ENCODE measurements at regions not wholly inside any gene's neighbourhood (a gene's known extent, or its start where the extent isn't known, plus 50 kb on each side); places are given as distances from the start of the nearest gene placed in this dataset.

GRCh38 chr14:98074111-98074510 is 1197.9 kb downstream of the BCL11B start:
- peaks cover 0 to 4% of the 10 kb centered on the region in 2 donors for H3K4me1 ChIP-seq (ENCODE audit: control insufficient read depth in 2 of 2, insufficient read depth in 1 of 2, low read depth in 1 of 2, low read length in 2 of 2)
- no peak overlapping the region for H3K9ac ChIP-seq (ENCODE audit: low read depth, low read length, poor library complexity)
- no peak overlapping the region for H3K4me2 ChIP-seq (ENCODE audit: insufficient read depth, low read length, poor library complexity, severe bottlenecking)
- no peak for DNase-seq (ENCODE audit: low spot score)
- no peak overlapping the region for H2BK120ac ChIP-seq (ENCODE audit: low read depth, low read length)
- no peak overlapping the region for H2AK5ac ChIP-seq (ENCODE audit: low read depth, low read length)
- no peak overlapping the region for H4K91ac ChIP-seq (ENCODE audit: low read depth, low read length, poor library complexity)
- H3K36me3 ChIP-seq (replicated peaks in 1 of 2; ENCODE audit: control insufficient read depth in 2 of 2, insufficient read depth in 2 of 2, low read length in 2 of 2) = no peaks in the 10 kb centered on the region
- H3K79me1 ChIP-seq (ENCODE audit: low read depth, low read length) = no peaks in the 10 kb centered on the region
- no peak overlapping the region for H3K14ac ChIP-seq (ENCODE audit: low read length)
- H3K27me3 ChIP-seq (ENCODE audit: control insufficient read depth in 3 of 3, insufficient read depth in 3 of 3, low read depth in 1 of 3, low read length in 3 of 3) = no peaks in the 10 kb centered on the region
- no CpG with 5 or more reads among the region's 5 CpGs for WGBS, 2 donors (ENCODE audit: extremely low coverage in 2 of 2, insufficient read length in 2 of 2, insufficient replicate concordance in 1 of 2)
- no peak overlapping the region for H2BK15ac ChIP-seq (ENCODE audit: low read length)
- H4K8ac ChIP-seq (ENCODE audit: low read depth, low read length) = no peak overlapping the region
- H3K23ac ChIP-seq (ENCODE audit: low read depth, low read length, poor library complexity) = no peak overlapping the region
- H2AFZ ChIP-seq (ENCODE audit: low read length) = no peak overlapping the region
- H2BK5ac ChIP-seq (ENCODE audit: low read length) = no peak overlapping the region
- H3K18ac ChIP-seq (ENCODE audit: low read length) = no peak overlapping the region
- no peak overlapping the region for H3K4ac ChIP-seq (ENCODE audit: low read length)
- H3K4me3 ChIP-seq (ENCODE audit: low read length in 2 of 2) = no peak overlapping the region
- no peaks in the 10 kb centered on the region for H3K9me3 ChIP-seq (replicated peaks in 1 of 2; ENCODE audit: control insufficient read depth in 2 of 2, insufficient read depth in 1 of 2, low read depth in 1 of 2, low read length in 2 of 2)
- H2BK12ac ChIP-seq (ENCODE audit: low read length) = no peak overlapping the region
- no peak overlapping the region for H3K27ac ChIP-seq (replicated peaks; ENCODE audit: low read length)

- no peak overlapping the region for H2AK5ac ChIP-seq (ENCODE audit: low read depth, low read length)
- no peak overlapping the region for H4K91ac ChIP-seq (ENCODE audit: low read depth, low read length, poor library complexity)
- H2BK5ac ChIP-seq (ENCODE audit: low read length) = no peak overlapping the region
- no peak overlapping the region for H3K23ac ChIP-seq (ENCODE audit: low read depth, low read length, poor library complexity)
- no peak for DNase-seq (ENCODE audit: low spot score)
- no peak overlapping the region for H2AFZ ChIP-seq (ENCODE audit: low read length)
- 100% methylated on average over 1 of the region's 3 CpGs for WGBS, 2 donors (ENCODE audit: extremely low coverage in 2 of 2, insufficient read length in 2 of 2, insufficient replicate concordance in 1 of 2)
- no peak overlapping the region for H2BK15ac ChIP-seq (ENCODE audit: low read length)
- H3K36me3 ChIP-seq (replicated peaks in 1 of 2; ENCODE audit: control insufficient read depth in 2 of 2, insufficient read depth in 2 of 2, low read length in 2 of 2) = no peaks in the 10 kb centered on the region
- no peaks in the 10 kb centered on the region for H3K4me1 ChIP-seq (ENCODE audit: control insufficient read depth in 2 of 2, insufficient read depth in 1 of 2, low read depth in 1 of 2, low read length in 2 of 2)
- H3K4ac ChIP-seq (ENCODE audit: low read length) = no peak overlapping the region
- no peak overlapping the region for H3K14ac ChIP-seq (ENCODE audit: low read length)
- H3K79me1 ChIP-seq (ENCODE audit: low read depth, low read length) = no peaks in the 10 kb centered on the region
- H2BK120ac ChIP-seq (ENCODE audit: low read depth, low read length) = no peak overlapping the region
- no peak overlapping the region for H2BK12ac ChIP-seq (ENCODE audit: low read length)
- H3K18ac ChIP-seq (ENCODE audit: low read length) = no peak overlapping the region
- no peak overlapping the region for H3K4me3 ChIP-seq (ENCODE audit: low read length in 2 of 2)
- no peak overlapping the region for H3K4me2 ChIP-seq (ENCODE audit: insufficient read depth, low read length, poor library complexity, severe bottlenecking)
- no peaks in the 10 kb centered on the region for H3K9me3 ChIP-seq (replicated peaks in 1 of 2; ENCODE audit: control insufficient read depth in 2 of 2, insufficient read depth in 1 of 2, low read depth in 1 of 2, low read length in 2 of 2)
- no peak overlapping the region for H3K9ac ChIP-seq (ENCODE audit: low read depth, low read length, poor library complexity)
- no peaks in the 10 kb centered on the region for H3K27me3 ChIP-seq (ENCODE audit: control insufficient read depth in 3 of 3, insufficient read depth in 3 of 3, low read depth in 1 of 3, low read length in 3 of 3)
- no peak overlapping the region for H4K8ac ChIP-seq (ENCODE audit: low read depth, low read length)
- no peak overlapping the region for H3K27ac ChIP-seq (replicated peaks; ENCODE audit: low read length)
Measured at GRCh38 chr14:98077176-98077575, 1194.8 kb downstream of the BCL11B start.

- Histone ChIP-seq H3K79me1 (ENCODE audit: low read depth, low read length) (no peaks in the 10 kb centered on the region), H3K4me2 (ENCODE audit: insufficient read depth, low read length, poor library complexity, severe bottlenecking) (no peak overlapping the region), H4K91ac (ENCODE audit: low read depth, low read length, poor library complexity) (no peak overlapping the region), H3K9me3 (replicated peaks in 1 of 2; ENCODE audit: control insufficient read depth in 2 of 2, insufficient read depth in 1 of 2, low read depth in 1 of 2, low read length in 2 of 2) (peaks cover 0 to 1% of the 10 kb centered on the region in 2 donors), H2BK5ac (ENCODE audit: low read length) (no peak overlapping the region), H3K36me3 (replicated peaks in 1 of 2; ENCODE audit: control insufficient read depth in 2 of 2, insufficient read depth in 2 of 2, low read length in 2 of 2) (no peaks in the 10 kb centered on the region), H2BK15ac (ENCODE audit: low read length) (no peak overlapping the region), H3K18ac (ENCODE audit: low read length) (no peak overlapping the region), H3K4me1 (ENCODE audit: control insufficient read depth in 2 of 2, insufficient read depth in 1 of 2, low read depth in 1 of 2, low read length in 2 of 2) (no peaks in the 10 kb centered on the region), H2AFZ (ENCODE audit: low read length) (no peak overlapping the region), H2BK12ac (ENCODE audit: low read length) (no peak overlapping the region), H4K8ac (ENCODE audit: low read depth, low read length) (no peak overlapping the region), H3K14ac (ENCODE audit: low read length) (no peak overlapping the region), H2BK120ac (ENCODE audit: low read depth, low read length) (no peak overlapping the region), H3K27me3 (ENCODE audit: control insufficient read depth in 3 of 3, insufficient read depth in 3 of 3, low read depth in 1 of 3, low read length in 3 of 3) (no peaks in the 10 kb centered on the region), H3K4ac (ENCODE audit: low read length) (no peak overlapping the region), H3K27ac (replicated peaks; ENCODE audit: low read length) (no peak overlapping the region), H3K9ac (ENCODE audit: low read depth, low read length, poor library complexity) (no peak overlapping the region), H3K4me3 (ENCODE audit: low read length in 2 of 2) (no peak overlapping the region), H3K23ac (ENCODE audit: low read depth, low read length, poor library complexity) (no peak overlapping the region), H2AK5ac (ENCODE audit: low read depth, low read length) (no peak overlapping the region)
- WGBS, 2 donors (ENCODE audit: extremely low coverage in 2 of 2, insufficient read length in 2 of 2, insufficient replicate concordance in 1 of 2) = no CpG with 5 or more reads among the region's 1 CpG
- DNase-seq (ENCODE audit: low spot score) = no peak
Measured at GRCh38 chr14:98082833-98083232, 1189.2 kb downstream of the BCL11B start.

- no peak overlapping the region for H3K18ac ChIP-seq (ENCODE audit: low read length)
- H2AK5ac ChIP-seq (ENCODE audit: low read depth, low read length) = no peak overlapping the region
- H3K14ac ChIP-seq (ENCODE audit: low read length) = no peak overlapping the region
- H3K4me3 ChIP-seq (ENCODE audit: low read length in 2 of 2) = no peak overlapping the region
- no peaks in the 10 kb centered on the region for H3K27me3 ChIP-seq (ENCODE audit: control insufficient read depth in 3 of 3, insufficient read depth in 3 of 3, low read depth in 1 of 3, low read length in 3 of 3)
- H3K4me1 ChIP-seq (ENCODE audit: control insufficient read depth in 2 of 2, insufficient read depth in 1 of 2, low read depth in 1 of 2, low read length in 2 of 2) = no peaks in the 10 kb centered on the region
- no peak for DNase-seq (ENCODE audit: low spot score)
- no peaks in the 10 kb centered on the region for H3K79me1 ChIP-seq (ENCODE audit: low read depth, low read length)
- H2BK12ac ChIP-seq (ENCODE audit: low read length) = no peak overlapping the region
- H2AFZ ChIP-seq (ENCODE audit: low read length) = no peak overlapping the region
- no peak overlapping the region for H2BK5ac ChIP-seq (ENCODE audit: low read length)
- no peak overlapping the region for H2BK120ac ChIP-seq (ENCODE audit: low read depth, low read length)
- no peak overlapping the region for H3K4ac ChIP-seq (ENCODE audit: low read length)
- H4K8ac ChIP-seq (ENCODE audit: low read depth, low read length) = no peak overlapping the region
- no peak overlapping the region for H2BK15ac ChIP-seq (ENCODE audit: low read length)
- H4K91ac ChIP-seq (ENCODE audit: low read depth, low read length, poor library complexity) = no peak overlapping the region
- no peak overlapping the region for H3K9ac ChIP-seq (ENCODE audit: low read depth, low read length, poor library complexity)
- peaks cover 0 to 1% of the 10 kb centered on the region in 2 donors for H3K9me3 ChIP-seq (replicated peaks in 1 of 2; ENCODE audit: control insufficient read depth in 2 of 2, insufficient read depth in 1 of 2, low read depth in 1 of 2, low read length in 2 of 2)
- H3K36me3 ChIP-seq (replicated peaks in 1 of 2; ENCODE audit: control insufficient read depth in 2 of 2, insufficient read depth in 2 of 2, low read length in 2 of 2) = no peaks in the 10 kb centered on the region
- H3K23ac ChIP-seq (ENCODE audit: low read depth, low read length, poor library complexity) = no peak overlapping the region
- H3K27ac ChIP-seq (replicated peaks; ENCODE audit: low read length) = no peak overlapping the region
- H3K4me2 ChIP-seq (ENCODE audit: insufficient read depth, low read length, poor library complexity, severe bottlenecking) = no peak overlapping the region
- no CpG with 5 or more reads among the region's 1 CpG for WGBS, 2 donors (ENCODE audit: extremely low coverage in 2 of 2, insufficient read length in 2 of 2, insufficient replicate concordance in 1 of 2)
Measured at GRCh38 chr14:98085751-98086150, 1186.2 kb downstream of the BCL11B start.
